Lung (tissue), 11 donors: ENCODE measurements at regions not wholly inside any gene's neighbourhood (a gene's known extent, or its start where the extent isn't known, plus 50 kb on each side); places are given as distances from the start of the nearest gene placed in this dataset.

ENCODE experiments used
- ATAC-seq: fragments of 200-7000 bp; cut with Tn5 transposase; one replicate; pipeline ENCODE4 v1.9.1; 2020; ENCODE audit warnings: moderate number of reproducible peaks; ENCODE audit not compliant: insufficient read depth, low FRiP score
- DNase-seq, 3 donors: peaks; one replicate each; pipeline ENCODE4 v3.0.0-alpha.2; 2013 to 2017
- H3K27ac ChIP-seq, 2 donors: one replicate each; pipeline ENCODE4 v1.5.1; 2013; ENCODE audit warnings: mild to moderate bottlenecking in 2 of 2, moderate library complexity in 2 of 2, control low read depth in 1 of 2, inconsistent platforms in 1 of 2, low read depth in 1 of 2, low read length in 1 of 2
- H3K27me3 ChIP-seq, 3 donors: one replicate each; pipeline ENCODE4 v1.5.1; 2013; ENCODE audit warnings: low read length in 2 of 3; ENCODE audit not compliant: control insufficient read depth in 3 of 3, insufficient read depth in 3 of 3
- H3K36me3 ChIP-seq, 4 donors: one replicate each; pipeline ENCODE4 v1.5.1; 2013; ENCODE audit warnings: low read length in 4 of 4, mild to moderate bottlenecking in 1 of 4, moderate library complexity in 1 of 4; ENCODE audit not compliant: control insufficient read depth in 4 of 4, insufficient read depth in 4 of 4
- H3K4me1 ChIP-seq, 5 donors: one replicate each; pipeline ENCODE4 v1.5.1; 2013; ENCODE audit warnings: low read length in 5 of 5, mild to moderate bottlenecking in 2 of 5, moderate library complexity in 1 of 5; ENCODE audit not compliant: control insufficient read depth in 5 of 5, insufficient read depth in 5 of 5
- H3K4me3 ChIP-seq: one replicate; pipeline ENCODE4 v1.5.1; 2013; ENCODE audit warnings: mild to moderate bottlenecking, control low read depth, moderate library complexity
- H3K9ac ChIP-seq, 2 donors: one replicate each; pipeline ENCODE4 v1.5.1; 2013; ENCODE audit warnings: low read length in 2 of 2, control low read depth in 1 of 2; ENCODE audit not compliant: insufficient read depth in 1 of 2
- H3K9me3 ChIP-seq, 4 donors: one replicate each; pipeline ENCODE4 v1.5.1; 2013; ENCODE audit warnings: low read length in 3 of 4, mild to moderate bottlenecking in 1 of 4, moderate library complexity in 1 of 4; ENCODE audit not compliant: control insufficient read depth in 4 of 4, insufficient read depth in 3 of 4
- CTCF ChIP-seq: IDR thresholded peaks from 2 replicates; pipeline ENCODE4 v1.5.1; 2012; ENCODE audit warnings: mild to moderate bottlenecking; ENCODE audit errors: control extremely low read depth, extremely low read depth
- WGBS, 2 donors: extraction: QIAGEN DNeasy Blood & Tissue Kit; methylation state at CpG; one replicate each; pipeline ENCODE4 v1.1.7; 2013; 5-methylcytosine and 5-hydroxymethylcytosine counted together
- donor health status: control.
- donor health status: control.
- donor health status: Bipolar disorder and iron deficiency.
- donor health status: healthy.
- donor health status: DM: yes; HTN: yes; CAD: no.

- no peak overlapping the region for H3K4me3 ChIP-seq
- no peaks in the 10 kb centered on the region for H3K27me3 ChIP-seq
- no peaks in the 10 kb centered on the region for H3K4me1 ChIP-seq
- DNase-seq, result peak in 2 of 3 donors; percentile 13 to 15
- ATAC-seq, result no peak
- TF ChIP-seq CTCF, result no peak
- H3K9ac ChIP-seq, result no peak overlapping the region
- H3K27ac ChIP-seq, result no peak overlapping the region
- peaks cover 0 to 8% (median 3%) of the 10 kb centered on the region in 4 donors for H3K9me3 ChIP-seq
- WGBS, 2 donors, result 87 to 89% methylated on average over 6 of the region's 6 CpGs
- H3K36me3 ChIP-seq, result no peaks in the 10 kb centered on the region
These were observed 87.6 kb upstream of the KBTBD8 start for GRCh38 chr3:66910266-66911055.

DNA sequence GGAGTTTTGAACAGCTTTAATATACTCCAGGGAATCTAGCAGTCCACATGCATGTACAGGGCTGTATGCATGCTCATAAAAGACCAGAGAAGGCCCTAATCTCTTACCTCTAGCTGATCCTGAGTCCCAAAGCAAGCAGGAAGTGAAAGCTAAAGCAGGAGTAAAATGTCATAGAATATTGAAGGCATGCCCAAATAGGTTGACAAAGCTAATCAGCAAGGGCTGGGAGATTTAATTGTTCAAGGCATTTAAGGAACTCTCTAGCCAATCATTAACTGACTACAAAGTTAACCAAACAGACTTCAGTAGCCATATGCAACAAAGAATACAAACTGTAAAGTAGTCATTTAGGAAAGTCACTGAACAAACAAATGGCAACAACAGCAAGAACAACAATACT is 85.8 kb upstream of the KBTBD8 start:
- no peaks in the 10 kb centered on the region for H3K4me1 ChIP-seq
- H3K9me3 ChIP-seq, result peaks cover 0 to 8% (median 3%) of the 10 kb centered on the region in 4 donors
- no peak for DNase-seq
- H3K4me3 ChIP-seq, result no peak overlapping the region
- H3K36me3 ChIP-seq, result no peaks in the 10 kb centered on the region
- ATAC-seq, result no peak
- no peaks in the 10 kb centered on the region for H3K27me3 ChIP-seq
- no peak overlapping the region for H3K9ac ChIP-seq
- no peak for TF ChIP-seq CTCF
- H3K27ac ChIP-seq, result no peak overlapping the region

- Histone ChIP-seq H3K27me3 (no peaks in the 10 kb centered on the region), H3K36me3 (no peaks in the 10 kb centered on the region), H3K9me3 (no peaks in the 10 kb centered on the region), H3K4me1 (no peaks in the 10 kb centered on the region), H3K9ac (no peak overlapping the region), H3K27ac (no peak overlapping the region), H3K4me3 (no peak overlapping the region)
- ATAC-seq (no peak), DNase-seq (no peak)
- 91 to 93% methylated on average over 2 of the region's 2 CpGs for WGBS, 2 donors
- TF ChIP-seq CTCF, result no peak
These were observed 76.0 kb upstream of the KBTBD8 start for GRCh38 chr3:66922058-66922457.

DNA sequence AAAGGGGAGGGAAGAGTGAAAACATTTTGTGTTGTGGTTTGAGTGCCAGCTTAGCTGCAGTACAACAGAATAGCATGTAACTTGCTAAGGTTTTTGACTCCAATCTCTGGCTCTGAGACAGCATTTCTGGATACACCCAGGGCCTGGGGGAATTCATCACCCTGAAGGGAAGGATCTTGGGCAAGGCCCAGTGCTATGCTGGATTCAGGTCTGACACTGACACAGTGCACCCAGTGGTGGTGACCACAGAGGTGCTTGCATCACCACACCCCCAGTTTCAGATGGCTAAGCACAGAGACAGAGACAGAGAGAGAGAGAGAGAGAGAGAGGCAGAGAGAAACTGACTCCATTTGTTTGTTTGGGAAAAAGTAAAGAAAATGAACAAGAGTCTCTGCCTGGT is 74.1 kb upstream of the KBTBD8 start:
- Histone ChIP-seq H3K4me1 (no peaks in the 10 kb centered on the region), H3K9ac (no peak overlapping the region), H3K27ac (no peak overlapping the region), H3K27me3 (no peaks in the 10 kb centered on the region), H3K4me3 (no peak overlapping the region), H3K9me3 (no peaks in the 10 kb centered on the region), H3K36me3 (no peaks in the 10 kb centered on the region)
- DNase-seq, result no peak
- TF ChIP-seq CTCF, result no peak
- ATAC-seq, result no peak
